ENCODE measurements at regions not wholly inside any gene's neighbourhood (a gene's known extent, or its start where the extent isn't known, plus 50 kb on each side); places are given as distances from the start of the nearest gene placed in this dataset.

GRCh38 chr15:69973102-69973714, 124.5 kb downstream of the TLE3 start:
- TF ChIP-seq CTCF (IDR thresholded peaks at IDR 0.05) (no peak), POLR2AphosphoS5 (IDR thresholded peaks at IDR 0.05) (no peak), EP300 (IDR thresholded peaks at IDR 0.05; ENCODE audit: low read depth) (no peak), POLR2A (IDR thresholded peaks at IDR 0.05) (no peak)
